T-helper 2 cell treated with Interferon-gamma antibody and Interleukin-4, amounts not matched to agents 5 μg/mL and 100 μg/mL, for 36 hours (primary cell): ENCODE measurements at regions not wholly inside any gene's neighbourhood (a gene's known extent, or its start where the extent isn't known, plus 50 kb on each side); places are given as distances from the start of the nearest gene placed in this dataset.
"Not testable (repeated sequence)": the region's sequence is repeated elsewhere in the genome, so short reads cannot be mapped to it uniquely, and the experiment has no call there.

Experiments
- DNase-seq: peaks from one replicate; pipeline ENCODE4 v3.0.0; 2021; ENCODE audit warnings: low spot score
- H3K27ac Mint-ChIP-seq: one replicate; pipeline ENCODE4 v1.8.0; 2021; ENCODE audit warnings: mild to moderate bottlenecking, mixed read lengths
- H3K27me3 Mint-ChIP-seq: one replicate; pipeline ENCODE4 v1.8.0; 2021; ENCODE audit warnings: low read depth, mixed read lengths
- H3K36me3 Mint-ChIP-seq: one replicate; pipeline ENCODE4 v1.8.0; 2021; ENCODE audit warnings: low read depth, mixed read lengths
- H3K4me1 Mint-ChIP-seq: one replicate; pipeline ENCODE4 v1.8.0; 2021; ENCODE audit warnings: low read depth, mixed read lengths
- H3K4me3 Mint-ChIP-seq: one replicate; pipeline ENCODE4 v1.8.0; 2022; ENCODE audit warnings: mild to moderate bottlenecking, moderate library complexity, mixed read lengths
- H3K9me3 Mint-ChIP-seq: one replicate; pipeline ENCODE4 v1.8.0; 2021; ENCODE audit warnings: mixed read lengths

DNA sequence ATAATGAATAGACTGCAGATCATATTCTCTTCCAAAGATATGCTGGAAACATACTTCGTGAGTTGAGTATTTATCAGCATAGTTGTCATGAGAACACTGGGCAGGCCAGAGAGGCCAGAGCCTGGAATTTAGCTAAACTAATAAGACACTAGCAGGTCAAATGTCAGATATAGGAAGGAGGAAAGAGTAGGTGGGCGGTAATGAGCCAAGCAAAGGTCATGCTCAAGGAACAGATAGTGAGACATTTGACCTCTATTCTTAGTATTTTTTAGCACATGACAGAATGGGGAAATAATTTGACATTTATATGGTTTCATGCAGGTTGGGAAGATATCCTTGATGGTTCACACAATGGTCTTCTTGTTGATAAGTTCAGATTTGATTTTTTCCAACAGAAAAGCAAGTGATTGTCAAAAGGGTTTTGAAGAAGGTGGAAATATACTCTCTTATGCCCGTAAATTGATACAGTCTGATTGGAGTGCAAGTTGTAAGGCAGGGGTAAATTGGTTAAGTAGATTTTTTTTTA is 99.6 kb upstream of the GOLGA6L4 start:
- not testable (repeated sequence) for H3K27me3 Mint-ChIP-seq, H3K36me3 Mint-ChIP-seq, H3K4me1 Mint-ChIP-seq, DNase-seq, H3K27ac Mint-ChIP-seq, H3K9me3 Mint-ChIP-seq, H3K4me3 Mint-ChIP-seq

DNA sequence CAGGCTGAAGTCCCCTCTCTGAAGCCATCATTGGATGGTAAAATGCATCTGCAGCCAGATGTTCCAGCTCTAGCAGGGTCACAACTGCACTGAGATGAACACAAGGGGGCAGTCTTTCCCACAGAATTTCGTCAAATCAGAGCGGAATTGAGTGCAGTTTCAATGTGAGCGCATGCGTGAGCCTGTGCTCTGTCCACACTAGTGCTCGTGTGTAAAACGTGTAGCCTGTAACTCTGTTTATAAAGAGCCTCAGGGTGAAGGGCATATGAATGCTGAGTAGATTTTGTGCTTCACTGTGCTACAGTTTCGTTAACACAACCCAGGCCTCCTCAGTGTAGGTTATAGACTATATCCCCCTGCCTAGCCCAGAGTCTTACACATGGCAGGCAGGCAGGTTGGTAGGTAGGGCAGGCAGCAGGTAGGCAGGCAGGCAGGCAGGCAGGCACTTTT is 92.7 kb upstream of the GOLGA6L4 start:
- Mint-ChIP-seq H3K36me3 (no peaks in the 10 kb centered on the region), H3K9me3 (no peaks in the 10 kb centered on the region), H3K27ac (no peak overlapping the region), H3K27me3 (peaks cover 8% of the 10 kb centered on the region), H3K4me3 (peak overlapping the region; percentile 53), H3K4me1 (peaks cover 3% of the 10 kb centered on the region)
- DNase-seq: peak; percentile 74

DNA sequence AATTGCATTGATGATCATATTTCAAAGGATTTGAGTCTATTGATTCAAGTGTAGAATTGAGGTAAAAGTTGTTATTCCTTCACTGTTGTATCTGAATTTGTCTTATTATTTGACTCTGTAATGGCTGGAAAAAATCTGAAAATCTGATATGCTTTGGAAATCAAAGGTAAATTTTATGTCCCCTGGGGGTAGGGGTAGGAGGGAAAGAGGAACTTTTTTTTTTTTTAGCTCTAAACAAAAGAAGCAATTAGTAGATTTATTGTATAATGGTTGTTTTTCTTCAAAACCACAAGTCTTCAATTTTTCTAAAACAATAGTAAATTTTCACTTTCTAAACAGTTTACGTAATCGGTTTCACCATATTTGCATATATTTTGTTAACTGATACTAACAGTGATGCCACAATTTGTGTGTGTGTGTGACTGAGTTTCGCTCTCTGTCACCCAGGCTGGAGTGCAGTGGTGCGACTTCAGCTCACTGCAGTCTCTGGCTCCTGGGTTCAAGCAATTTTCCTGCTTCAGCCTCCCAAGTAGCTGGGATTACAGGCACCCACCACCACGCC is 91.7 kb upstream of the GOLGA6L4 start:
- Mint-ChIP-seq H3K27ac (no peak overlapping the region), H3K36me3 (no peaks in the 10 kb centered on the region), H3K27me3 (peaks cover 8% of the 10 kb centered on the region), H3K4me1 (peaks cover 3% of the 10 kb centered on the region), H3K4me3 (no peak overlapping the region), H3K9me3 (no peaks in the 10 kb centered on the region)
- no peak for DNase-seq

DNA sequence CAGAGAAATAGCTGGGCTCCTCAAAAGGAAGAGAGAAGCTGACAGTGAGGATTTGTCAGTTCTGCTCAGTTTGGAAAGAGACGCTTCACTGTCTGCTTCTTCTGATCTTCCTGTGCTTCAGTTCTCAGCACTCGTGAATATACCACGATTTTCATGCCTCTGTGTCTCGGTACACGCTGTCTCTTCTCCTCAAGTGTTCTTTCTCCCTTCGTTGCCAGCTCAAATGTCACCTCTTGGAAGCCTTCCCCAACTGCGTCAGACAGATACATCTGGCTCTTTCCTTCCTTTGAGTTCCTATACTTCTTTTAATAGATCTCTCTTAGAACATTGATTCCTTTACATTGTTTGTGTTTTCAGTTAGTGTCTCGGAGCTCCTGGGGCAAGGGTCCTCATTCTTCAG is 90.6 kb upstream of the GOLGA6L4 start:
- not testable (repeated sequence) for H3K27me3 Mint-ChIP-seq, H3K9me3 Mint-ChIP-seq, H3K4me3 Mint-ChIP-seq, DNase-seq, H3K4me1 Mint-ChIP-seq, H3K27ac Mint-ChIP-seq, H3K36me3 Mint-ChIP-seq

DNA sequence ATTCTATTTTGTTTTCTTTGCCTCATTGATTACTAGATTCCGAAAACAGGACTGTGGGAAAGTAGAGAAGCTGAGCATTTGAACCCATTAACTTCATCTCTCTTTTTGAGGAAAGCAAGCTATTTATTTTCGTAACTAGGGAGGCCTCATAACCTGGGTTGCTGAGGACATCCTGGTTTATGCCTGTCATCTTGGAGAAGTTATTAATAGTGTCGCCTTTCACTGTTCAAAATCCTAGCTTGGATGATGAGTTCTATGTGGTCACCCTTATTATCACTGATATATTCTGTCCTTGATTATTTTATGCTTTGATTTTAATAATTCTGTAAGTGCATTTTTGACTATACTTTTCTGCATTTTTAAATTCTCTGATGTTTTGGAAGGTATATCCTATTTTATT is 89.3 kb upstream of the GOLGA6L4 start:
- H3K27ac Mint-ChIP-seq, H3K4me3 Mint-ChIP-seq, H3K9me3 Mint-ChIP-seq, DNase-seq, H3K36me3 Mint-ChIP-seq, H3K27me3 Mint-ChIP-seq, H3K4me1 Mint-ChIP-seq: not testable (repeated sequence)

DNA sequence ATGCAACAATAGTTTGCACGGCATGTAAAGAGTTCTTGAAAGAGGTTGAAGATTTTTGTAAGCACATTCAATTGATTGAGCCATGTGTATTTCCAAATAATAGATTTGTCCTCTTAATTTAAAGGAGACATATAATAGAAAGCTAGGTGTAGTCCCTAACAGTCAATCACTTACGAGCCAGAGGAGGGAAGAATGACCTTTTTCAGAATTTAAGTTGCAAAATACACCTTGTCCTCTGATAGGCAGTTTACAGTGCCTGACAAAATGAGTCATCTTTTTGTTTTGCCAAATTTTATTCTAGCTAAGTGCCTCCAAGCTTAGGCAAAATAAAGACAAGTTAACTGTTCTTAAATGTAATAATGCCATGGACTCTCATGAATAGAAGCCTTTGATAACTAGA is 88.3 kb upstream of the GOLGA6L4 start:
- not testable (repeated sequence) for H3K27me3 Mint-ChIP-seq, H3K36me3 Mint-ChIP-seq, H3K4me3 Mint-ChIP-seq, DNase-seq, H3K4me1 Mint-ChIP-seq, H3K9me3 Mint-ChIP-seq, H3K27ac Mint-ChIP-seq

DNA sequence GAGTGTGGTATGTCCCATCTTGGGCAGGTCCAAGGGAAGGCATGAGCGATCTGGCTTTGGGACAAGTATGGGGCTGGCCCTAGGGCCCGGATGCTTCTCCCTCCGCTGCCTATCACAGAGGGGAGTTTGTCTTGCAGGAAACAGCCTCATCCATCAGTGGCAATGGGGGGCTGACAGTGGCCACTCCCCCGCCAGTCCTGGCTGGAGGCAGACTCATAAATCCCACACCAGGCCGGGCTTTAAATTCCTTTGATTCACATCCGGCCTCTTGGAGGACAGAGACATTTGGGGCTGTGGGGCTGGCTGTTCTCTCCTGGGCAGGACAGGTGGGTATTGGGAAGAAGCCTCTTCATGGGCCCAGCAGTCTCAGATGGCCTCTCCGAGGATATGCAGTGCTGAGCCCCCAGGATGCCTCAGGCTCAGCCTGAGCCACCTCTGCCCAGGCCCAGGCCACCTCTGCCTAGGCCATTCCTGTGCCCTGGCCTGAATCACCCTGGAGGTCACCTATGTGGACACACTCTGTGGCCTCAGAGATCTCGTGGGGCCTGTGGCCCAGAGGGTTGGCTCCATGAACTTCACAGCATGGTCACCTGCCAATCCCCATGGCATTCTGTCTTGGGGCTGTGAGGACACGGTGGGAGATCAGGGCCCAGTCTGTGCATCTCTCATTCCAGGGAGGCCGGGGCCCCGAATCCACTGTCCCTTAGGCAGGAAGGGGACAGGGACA is 84.2 kb upstream of the GOLGA6L4 start:
- no peak for DNase-seq
- H3K27me3 Mint-ChIP-seq: peaks cover 6% of the 10 kb centered on the region
- no peak overlapping the region for H3K27ac Mint-ChIP-seq
- H3K4me3 Mint-ChIP-seq: no peak overlapping the region
- H3K36me3 Mint-ChIP-seq: no peaks in the 10 kb centered on the region
- H3K4me1 Mint-ChIP-seq: no peaks in the 10 kb centered on the region
- H3K9me3 Mint-ChIP-seq: no peaks in the 10 kb centered on the region

DNA sequence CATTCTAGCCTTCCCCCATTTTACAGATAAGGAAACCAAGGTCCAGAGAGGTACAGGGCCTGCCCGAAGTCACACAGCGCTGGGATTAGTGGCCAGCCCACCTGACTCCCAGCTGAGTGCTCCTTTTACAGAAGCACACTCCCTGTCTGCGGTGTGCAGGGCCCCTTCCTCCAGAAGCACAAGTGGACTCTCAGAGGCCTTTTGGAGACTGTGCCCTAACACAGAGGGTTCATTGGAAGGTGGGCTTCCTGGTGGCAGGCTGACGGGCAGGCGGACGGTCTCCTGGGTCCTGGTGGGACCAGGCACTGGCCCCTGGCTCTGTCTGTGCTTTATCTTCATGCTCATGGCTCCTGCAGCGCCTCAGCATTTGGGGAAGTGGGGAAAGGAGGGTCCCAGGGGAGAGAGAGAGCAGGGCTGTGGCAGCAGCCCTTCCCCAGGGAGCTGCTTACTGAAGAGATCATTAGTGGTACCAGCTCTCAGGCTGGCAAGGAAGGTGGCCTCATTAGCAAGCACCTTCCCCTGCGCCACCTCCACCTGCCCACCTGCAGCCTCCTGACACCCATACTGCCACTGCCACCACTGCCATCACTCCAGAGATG is 83.1 kb upstream of the GOLGA6L4 start:
- not testable (repeated sequence) for DNase-seq, H3K27me3 Mint-ChIP-seq, H3K27ac Mint-ChIP-seq, H3K4me1 Mint-ChIP-seq, H3K36me3 Mint-ChIP-seq, H3K9me3 Mint-ChIP-seq, H3K4me3 Mint-ChIP-seq

DNA sequence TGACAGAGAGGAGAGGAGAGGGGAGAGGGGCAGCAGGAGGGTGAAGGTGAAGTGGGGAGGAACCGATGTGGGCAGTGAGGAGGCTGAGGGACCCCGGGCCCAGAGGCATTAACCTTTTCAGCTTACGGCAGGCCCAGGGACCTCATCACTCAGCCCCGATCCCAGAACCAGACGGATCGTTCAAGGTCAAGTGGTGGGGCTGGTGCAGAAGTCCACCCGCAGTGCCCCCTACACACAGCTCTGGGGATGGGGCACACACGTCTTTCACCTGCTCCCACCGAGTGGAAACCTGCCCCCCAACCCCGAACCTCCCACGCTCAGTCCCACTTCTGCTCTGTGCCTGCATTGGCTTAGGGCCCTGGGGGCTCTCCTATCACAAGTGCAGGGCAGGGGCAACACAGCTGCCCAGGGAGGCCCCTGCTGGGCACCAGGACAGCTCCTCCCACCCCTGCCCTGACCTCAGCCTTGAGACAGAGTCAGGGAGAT is 81.9 kb upstream of the GOLGA6L4 start:
- not testable (repeated sequence) for H3K4me3 Mint-ChIP-seq, H3K4me1 Mint-ChIP-seq

DNA sequence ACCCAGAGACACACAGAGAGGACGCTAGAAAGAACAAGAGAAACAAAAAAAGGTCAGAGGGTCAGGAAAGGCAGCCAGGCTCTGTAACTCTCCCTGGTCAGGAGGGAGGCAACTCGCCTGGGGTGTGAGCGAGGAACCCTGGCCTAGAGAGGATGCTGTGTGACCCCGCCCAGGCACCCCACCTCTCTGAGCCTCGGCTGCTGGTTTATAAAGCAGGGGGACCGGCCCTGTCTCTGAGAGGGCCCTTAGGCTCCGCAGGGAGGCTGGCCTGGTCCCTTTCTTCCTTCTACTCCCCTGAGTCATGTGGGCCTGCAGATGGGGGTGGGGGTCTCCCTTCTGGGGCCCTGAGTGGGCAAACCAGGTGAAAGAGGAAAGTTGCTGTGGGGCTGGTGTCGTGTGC is 81.3 kb upstream of the GOLGA6L4 start:
- H3K36me3 Mint-ChIP-seq, H3K4me1 Mint-ChIP-seq, H3K4me3 Mint-ChIP-seq, H3K9me3 Mint-ChIP-seq, H3K27ac Mint-ChIP-seq, H3K27me3 Mint-ChIP-seq, DNase-seq: not testable (repeated sequence)

More for the DNA sequence above, 81.9 kb upstream of the GOLGA6L4 start:
- not testable (repeated sequence) for H3K36me3 Mint-ChIP-seq, H3K9me3 Mint-ChIP-seq, H3K27ac Mint-ChIP-seq, H3K27me3 Mint-ChIP-seq, DNase-seq

DNA sequence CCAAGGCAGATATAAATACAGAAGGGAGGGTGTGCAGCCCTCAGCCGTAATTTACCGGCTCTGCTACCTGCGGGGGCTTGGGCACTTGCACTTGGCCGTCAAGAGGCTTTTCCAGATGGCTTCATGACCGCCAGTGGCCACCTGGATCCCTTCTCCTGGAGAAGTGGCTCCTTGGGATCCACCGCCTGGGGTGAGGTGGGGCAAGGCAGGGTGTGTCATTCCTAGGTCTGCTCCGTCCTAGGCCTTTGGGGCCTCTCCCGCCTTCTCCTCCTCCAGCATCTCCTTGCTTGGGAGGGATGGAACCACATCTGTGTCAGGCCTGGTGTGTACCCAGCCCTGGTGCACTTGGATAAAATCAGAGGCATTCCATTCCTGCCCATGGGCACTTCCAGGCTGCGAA is 80.8 kb upstream of the GOLGA6L4 start:
- not testable (repeated sequence) for H3K27ac Mint-ChIP-seq, DNase-seq, H3K36me3 Mint-ChIP-seq, H3K9me3 Mint-ChIP-seq, H3K4me3 Mint-ChIP-seq, H3K4me1 Mint-ChIP-seq, H3K27me3 Mint-ChIP-seq

DNA sequence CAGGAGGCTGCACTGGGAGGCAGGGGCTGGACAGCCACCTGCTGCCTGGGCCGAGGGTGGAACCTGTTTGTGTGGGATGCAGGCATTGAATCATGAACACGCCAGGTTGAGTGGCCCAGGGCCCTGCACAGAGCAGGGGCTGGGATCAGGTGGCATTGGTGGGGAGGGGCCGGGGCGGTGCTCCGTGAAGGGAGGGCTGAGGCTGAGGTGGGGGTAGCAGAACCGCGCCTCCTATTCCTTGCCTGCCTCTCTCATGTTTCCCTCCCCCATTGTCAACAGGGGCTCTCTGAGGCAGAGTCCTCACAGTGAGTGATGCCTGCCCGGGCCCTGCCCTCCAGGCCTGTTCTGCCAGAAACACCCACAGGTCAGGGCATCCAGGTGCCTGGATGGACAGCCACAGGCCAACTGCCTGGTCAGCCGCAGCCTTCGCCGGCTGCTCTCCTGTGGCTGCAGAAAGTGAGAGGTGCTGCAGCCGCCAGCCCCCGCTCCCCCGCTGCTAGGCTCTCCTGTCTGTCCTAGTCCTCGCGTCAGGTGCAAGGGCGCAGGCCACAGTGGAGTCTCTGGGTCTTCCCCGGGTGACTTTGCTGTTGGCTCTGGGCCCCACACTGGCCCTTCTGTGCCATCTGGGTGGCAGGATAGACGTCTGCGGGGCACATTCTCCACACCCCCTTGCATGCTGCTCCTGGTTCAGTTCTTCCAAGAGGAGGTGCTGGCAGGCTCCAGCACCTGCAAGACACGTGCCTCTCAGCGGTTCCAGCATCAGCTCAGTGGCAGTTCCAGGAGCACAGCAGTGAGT is 79.6 kb upstream of the GOLGA6L4 start:
- not testable (repeated sequence) for H3K36me3 Mint-ChIP-seq, H3K27me3 Mint-ChIP-seq, H3K4me3 Mint-ChIP-seq, H3K4me1 Mint-ChIP-seq, H3K9me3 Mint-ChIP-seq, H3K27ac Mint-ChIP-seq, DNase-seq

DNA sequence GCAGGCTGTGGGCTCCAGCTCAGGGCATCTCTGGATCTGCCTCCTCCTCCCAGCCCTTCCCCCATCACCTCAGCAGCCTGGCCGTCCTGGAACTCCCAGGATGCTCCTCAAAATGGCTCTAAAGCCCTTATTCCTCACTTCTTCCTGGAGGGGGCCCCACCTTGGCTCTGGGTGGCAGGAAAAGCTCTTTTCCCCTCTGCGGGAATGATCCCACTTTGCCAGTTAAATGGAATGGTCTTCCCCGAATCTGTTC is 79.1 kb upstream of the GOLGA6L4 start:
- not testable (repeated sequence) for H3K27ac Mint-ChIP-seq, H3K27me3 Mint-ChIP-seq, H3K9me3 Mint-ChIP-seq, H3K4me3 Mint-ChIP-seq, H3K4me1 Mint-ChIP-seq, H3K36me3 Mint-ChIP-seq, DNase-seq

DNA sequence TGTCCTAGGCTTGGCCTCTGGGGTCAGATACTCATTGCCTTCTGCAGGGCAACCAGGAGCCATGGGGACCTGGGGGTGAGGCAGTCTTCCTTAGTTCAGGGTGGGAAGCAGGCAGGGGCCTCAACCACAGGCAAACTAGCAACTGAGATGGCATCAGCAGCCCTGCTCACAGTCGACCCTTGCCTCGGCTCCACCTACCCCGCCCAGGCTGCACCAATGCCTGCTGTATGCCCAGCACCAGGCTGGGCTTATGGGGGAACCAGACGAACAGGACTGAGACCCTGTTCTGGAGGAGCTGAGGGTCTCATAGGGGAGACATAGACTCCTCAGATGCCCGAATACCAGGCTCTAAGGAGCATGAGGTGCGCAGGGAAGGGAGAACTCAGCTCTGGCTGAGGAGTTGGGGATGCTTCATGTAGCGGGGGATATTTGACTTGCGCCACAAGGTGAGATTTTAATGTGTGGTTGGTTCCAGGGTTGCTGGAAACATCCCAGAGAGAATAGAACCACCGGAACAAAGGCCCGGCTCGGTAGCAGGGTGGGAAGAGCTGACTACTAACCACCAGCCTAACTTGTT is 78.4 kb upstream of the GOLGA6L4 start:
- H3K27me3 Mint-ChIP-seq, H3K4me1 Mint-ChIP-seq, H3K9me3 Mint-ChIP-seq, H3K4me3 Mint-ChIP-seq, H3K36me3 Mint-ChIP-seq, DNase-seq, H3K27ac Mint-ChIP-seq: not testable (repeated sequence)
